Loucy (cell line): ENCODE measurements at regions not wholly inside any gene's neighbourhood (a gene's known extent, or its start where the extent isn't known, plus 50 kb on each side); places are given as distances from the start of the nearest gene placed in this dataset.

Experiments used
- H2AFZ ChIP-seq: fragments of 200-600 bp; sonication (generic); 2 replicates; pipeline ENCODE4 v1.6.0; 2016; ENCODE audit warnings: antibody characterized with exemption, mild to moderate bottlenecking, low read length, moderate library complexity
- H3F3A ChIP-seq: fragments of 200-600 bp; 2 replicates; pipeline ENCODE4 v1.6.0; 2016; ENCODE audit warnings: antibody characterized with exemption, low read depth, mild to moderate bottlenecking
- H3K27me3 ChIP-seq: fragments of 200-600 bp; sonication (generic); 2 replicates; pipeline ENCODE4 v1.6.1; 2014; ENCODE audit warnings: low read length, mild to moderate bottlenecking; ENCODE audit not compliant: insufficient read depth, poor library complexity, severe bottlenecking
- H3K36me3 ChIP-seq: fragments of 200-600 bp; sonication (generic); 2 replicates; pipeline ENCODE4 v1.6.1; 2016; ENCODE audit warnings: low read length; ENCODE audit not compliant: insufficient read depth
- H3K4me1 ChIP-seq: fragments of 200-600 bp; sonication (generic); 2 replicates; pipeline ENCODE4 v1.5.1; 2014; ENCODE audit warnings: low read length, mild to moderate bottlenecking; ENCODE audit not compliant: insufficient read depth, poor library complexity, severe bottlenecking
- H3K4me2 ChIP-seq: fragments of 200-600 bp; sonication (generic); 2 replicates; pipeline ENCODE4 v1.6.0; 2014; ENCODE audit warnings: antibody characterized with exemption, low read length, low read depth, mild to moderate bottlenecking; ENCODE audit not compliant: poor library complexity, severe bottlenecking
- H3K4me3 ChIP-seq: fragments of 200-600 bp; sonication (generic); 2 replicates; pipeline ENCODE4 v1.5.1; 2014; ENCODE audit warnings: low read length, mild to moderate bottlenecking, mixed read lengths; ENCODE audit not compliant: poor library complexity, severe bottlenecking
- H3K79me2 ChIP-seq: fragments of 200-600 bp; sonication (generic); 2 replicates; pipeline ENCODE4 v1.6.1; 2014; ENCODE audit warnings: low read length; ENCODE audit not compliant: insufficient read depth
- H3K9ac ChIP-seq: fragments of 200-600 bp; sonication (generic); 2 replicates; pipeline ENCODE4 v1.6.0; 2014; ENCODE audit warnings: mild to moderate bottlenecking, low read depth, low read length, moderate library complexity; ENCODE audit not compliant: poor library complexity, severe bottlenecking
- H3K9me2 ChIP-seq: fragments of 200-600 bp; sonication (generic); replicated peaks from 2 replicates; pipeline ENCODE4 v1.6.1; 2016; ENCODE audit warnings: low read depth, low read length, mixed read lengths
- H3K9me3 ChIP-seq: fragments of 200-600 bp; sonication (generic); 2 replicates; pipeline ENCODE4 v1.6.1; 2014; ENCODE audit warnings: mild to moderate bottlenecking, antibody characterized with exemption, low read length, low read depth; ENCODE audit not compliant: insufficient read depth
- H4K20me1 ChIP-seq: fragments of 200-600 bp; sonication (generic); 2 replicates; pipeline ENCODE4 v1.6.0; 2014; ENCODE audit warnings: antibody characterized with exemption, low read length, mild to moderate bottlenecking; ENCODE audit not compliant: insufficient read depth, poor library complexity, severe bottlenecking
- EZH2phosphoT487 ChIP-seq: fragments of 200-600 bp; IDR thresholded peaks from 2 replicates; pipeline ENCODE4 v1.6.1; 2018; ENCODE audit warnings: antibody characterized with exemption, mild to moderate bottlenecking, moderate library complexity, borderline replicate concordance
- TF ChIP-seq, protein P1 (sequence below): fragments of 200-600 bp; sonication (generic); conservative IDR thresholded peaks from 2 replicates; pipeline ENCODE4 v1.5.1; 2014; ENCODE audit warnings: mild to moderate bottlenecking, antibody characterized with exemption, low read length

DNA sequence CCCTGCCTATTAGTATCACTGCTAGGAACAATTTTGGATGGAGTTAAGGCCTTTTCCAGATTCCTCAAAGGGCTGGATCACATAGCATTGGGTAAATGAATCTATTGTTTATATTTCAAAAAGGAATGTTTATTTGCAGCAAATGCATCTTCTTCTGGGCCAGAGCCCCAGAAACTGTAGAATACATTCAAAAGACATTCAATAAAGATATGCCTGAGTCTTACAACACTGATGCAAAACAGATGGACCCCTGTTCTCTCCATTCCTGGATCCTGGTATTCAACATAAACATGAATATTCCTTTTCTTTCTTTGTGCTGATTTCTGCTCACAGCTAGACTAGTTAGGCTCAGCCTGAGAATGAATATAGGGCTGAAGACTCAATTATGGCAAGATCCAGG lies 227.2 kb upstream of the KLHL29 start:
- Histone ChIP-seq H3K27me3 (no peaks in the 10 kb centered on the region), H3F3A (no peaks in the 10 kb centered on the region), H3K9me3 (no peaks in the 10 kb centered on the region), H3K4me1 (no peaks in the 10 kb centered on the region), H3K4me2 (no peak overlapping the region), H3K79me2 (no peaks in the 10 kb centered on the region), H3K36me3 (no peaks in the 10 kb centered on the region), H3K9me2 (no peaks in the 10 kb centered on the region), H3K9ac (no peak overlapping the region), H2AFZ (no peak overlapping the region), H4K20me1 (no peaks in the 10 kb centered on the region), H3K4me3 (no peak overlapping the region)
- TF ChIP-seq, protein P1, sequence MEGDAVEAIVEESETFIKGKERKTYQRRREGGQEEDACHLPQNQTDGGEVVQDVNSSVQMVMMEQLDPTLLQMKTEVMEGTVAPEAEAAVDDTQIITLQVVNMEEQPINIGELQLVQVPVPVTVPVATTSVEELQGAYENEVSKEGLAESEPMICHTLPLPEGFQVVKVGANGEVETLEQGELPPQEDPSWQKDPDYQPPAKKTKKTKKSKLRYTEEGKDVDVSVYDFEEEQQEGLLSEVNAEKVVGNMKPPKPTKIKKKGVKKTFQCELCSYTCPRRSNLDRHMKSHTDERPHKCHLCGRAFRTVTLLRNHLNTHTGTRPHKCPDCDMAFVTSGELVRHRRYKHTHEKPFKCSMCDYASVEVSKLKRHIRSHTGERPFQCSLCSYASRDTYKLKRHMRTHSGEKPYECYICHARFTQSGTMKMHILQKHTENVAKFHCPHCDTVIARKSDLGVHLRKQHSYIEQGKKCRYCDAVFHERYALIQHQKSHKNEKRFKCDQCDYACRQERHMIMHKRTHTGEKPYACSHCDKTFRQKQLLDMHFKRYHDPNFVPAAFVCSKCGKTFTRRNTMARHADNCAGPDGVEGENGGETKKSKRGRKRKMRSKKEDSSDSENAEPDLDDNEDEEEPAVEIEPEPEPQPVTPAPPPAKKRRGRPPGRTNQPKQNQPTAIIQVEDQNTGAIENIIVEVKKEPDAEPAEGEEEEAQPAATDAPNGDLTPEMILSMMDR, result no peak
- no peak for TF ChIP-seq EZH2phosphoT487

DNA sequence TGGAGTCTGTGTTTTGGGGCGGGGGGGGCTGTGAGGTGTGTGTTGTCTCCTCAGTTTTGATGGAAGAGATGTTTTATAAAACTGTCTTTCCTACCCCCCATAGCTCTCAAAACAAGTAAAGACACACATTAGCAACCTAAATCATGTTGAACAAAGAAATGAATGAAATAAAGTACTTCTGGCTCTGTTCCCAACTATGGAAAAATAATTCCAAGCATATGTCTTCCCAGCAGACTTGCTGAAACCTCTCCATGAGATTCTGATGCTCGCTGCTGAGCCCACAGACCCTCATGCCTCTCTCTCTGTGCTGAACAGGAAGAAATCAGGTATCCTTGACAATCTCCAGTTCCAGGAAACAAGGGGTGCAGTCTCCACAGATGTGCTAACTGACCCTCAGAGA lies 226.7 kb upstream of the KLHL29 start:
- Histone ChIP-seq H3K4me1 (no peaks in the 10 kb centered on the region), H3K4me3 (no peak overlapping the region), H3F3A (no peaks in the 10 kb centered on the region), H3K9me3 (no peaks in the 10 kb centered on the region), H3K4me2 (no peak overlapping the region), H3K27me3 (no peaks in the 10 kb centered on the region), H3K9ac (no peak overlapping the region), H3K9me2 (no peaks in the 10 kb centered on the region), H2AFZ (no peak overlapping the region), H3K79me2 (no peaks in the 10 kb centered on the region), H3K36me3 (no peaks in the 10 kb centered on the region), H4K20me1 (no peaks in the 10 kb centered on the region)
- TF ChIP-seq, protein P1, result no peak
- TF ChIP-seq EZH2phosphoT487, result no peak

DNA sequence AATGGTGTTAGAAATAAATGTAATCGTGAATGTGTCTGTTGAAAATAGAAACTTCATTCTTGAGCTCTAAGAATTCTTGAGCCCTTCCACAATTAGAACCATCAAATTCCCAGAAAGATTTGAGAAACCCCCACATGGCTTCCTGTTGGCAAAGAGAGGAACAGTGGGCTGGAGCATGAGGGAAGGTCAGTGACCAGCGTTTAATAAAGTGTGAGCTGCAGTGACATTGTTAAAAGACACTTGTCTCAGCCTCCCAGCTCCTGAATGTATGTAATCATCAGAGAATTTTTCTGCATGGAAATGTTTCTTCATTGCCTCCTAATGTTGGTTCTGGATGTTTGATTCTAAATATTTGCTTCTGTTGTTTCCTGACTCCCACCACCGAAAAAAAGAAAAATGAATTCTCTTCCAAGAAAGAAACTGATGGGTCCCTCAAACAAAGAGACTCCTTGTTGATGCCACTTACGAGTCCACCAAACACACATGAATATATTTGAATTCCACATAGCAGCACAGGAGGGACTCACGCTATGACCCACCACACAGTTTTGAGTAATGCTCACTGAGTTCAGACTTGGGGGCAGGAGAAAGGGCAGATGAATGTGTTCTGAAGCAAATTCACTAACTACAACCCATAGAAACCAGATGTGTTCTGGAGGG lies 225.1 kb upstream of the KLHL29 start:
- H3K4me2 ChIP-seq, result no peak overlapping the region
- no peak overlapping the region for H3K9ac ChIP-seq
- no peaks in the 10 kb centered on the region for H3K4me1 ChIP-seq
- no peaks in the 10 kb centered on the region for H3F3A ChIP-seq
- no peaks in the 10 kb centered on the region for H3K27me3 ChIP-seq
- no peaks in the 10 kb centered on the region for H3K36me3 ChIP-seq
- TF ChIP-seq EZH2phosphoT487, result no peak
- TF ChIP-seq, protein P1, result no peak
- H3K79me2 ChIP-seq, result no peaks in the 10 kb centered on the region
- no peak overlapping the region for H2AFZ ChIP-seq
- no peak overlapping the region for H3K4me3 ChIP-seq
- H3K9me3 ChIP-seq, result no peaks in the 10 kb centered on the region
- H4K20me1 ChIP-seq, result no peaks in the 10 kb centered on the region
- no peaks in the 10 kb centered on the region for H3K9me2 ChIP-seq
